ENCODE measurements at regions not wholly inside any gene's neighbourhood (a gene's known extent, or its start where the extent isn't known, plus 50 kb on each side); places are given as distances from the start of the nearest gene placed in this dataset.

GRCh38 chr3:118501152-118501551, 533.5 kb downstream of the IGSF11 start:
- TF ChIP-seq EZH2phosphoT487 (IDR thresholded peaks at IDR 0.05; ENCODE audit: low read depth): no peak
- TF ChIP-seq, protein P1, sequence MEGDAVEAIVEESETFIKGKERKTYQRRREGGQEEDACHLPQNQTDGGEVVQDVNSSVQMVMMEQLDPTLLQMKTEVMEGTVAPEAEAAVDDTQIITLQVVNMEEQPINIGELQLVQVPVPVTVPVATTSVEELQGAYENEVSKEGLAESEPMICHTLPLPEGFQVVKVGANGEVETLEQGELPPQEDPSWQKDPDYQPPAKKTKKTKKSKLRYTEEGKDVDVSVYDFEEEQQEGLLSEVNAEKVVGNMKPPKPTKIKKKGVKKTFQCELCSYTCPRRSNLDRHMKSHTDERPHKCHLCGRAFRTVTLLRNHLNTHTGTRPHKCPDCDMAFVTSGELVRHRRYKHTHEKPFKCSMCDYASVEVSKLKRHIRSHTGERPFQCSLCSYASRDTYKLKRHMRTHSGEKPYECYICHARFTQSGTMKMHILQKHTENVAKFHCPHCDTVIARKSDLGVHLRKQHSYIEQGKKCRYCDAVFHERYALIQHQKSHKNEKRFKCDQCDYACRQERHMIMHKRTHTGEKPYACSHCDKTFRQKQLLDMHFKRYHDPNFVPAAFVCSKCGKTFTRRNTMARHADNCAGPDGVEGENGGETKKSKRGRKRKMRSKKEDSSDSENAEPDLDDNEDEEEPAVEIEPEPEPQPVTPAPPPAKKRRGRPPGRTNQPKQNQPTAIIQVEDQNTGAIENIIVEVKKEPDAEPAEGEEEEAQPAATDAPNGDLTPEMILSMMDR (IDR thresholded peaks at IDR 0.05; ENCODE audit: low read depth, low read length): no peak
- no peaks in the 10 kb centered on the region for H3K9me3 ChIP-seq (ENCODE audit: insufficient read depth, low read length)
- no peak overlapping the region for H2AFZ ChIP-seq (ENCODE audit: low read depth, low read length)
- H3K4me1 ChIP-seq (ENCODE audit: low read length): no peaks in the 10 kb centered on the region
- no peaks in the 10 kb centered on the region for H3K27me3 ChIP-seq (ENCODE audit: low read depth, low read length)
- no peak overlapping the region for H3K4me3 ChIP-seq (ENCODE audit: low read length)
- no peaks in the 10 kb centered on the region for H3K36me3 ChIP-seq (replicated peaks; ENCODE audit: low read depth, low read length)
- H3K4me2 ChIP-seq (ENCODE audit: low read length): no peak overlapping the region
- no peaks in the 10 kb centered on the region for H4K20me1 ChIP-seq (ENCODE audit: insufficient read depth, low read length)
- no peaks in the 10 kb centered on the region for H3K79me2 ChIP-seq (ENCODE audit: low read length)
- H3K9ac ChIP-seq (ENCODE audit: low read length): no peak overlapping the region
- no peak overlapping the region for H3K27ac ChIP-seq (ENCODE audit: low read length)

- no peak for TF ChIP-seq EZH2phosphoT487 (IDR thresholded peaks at IDR 0.05; ENCODE audit: low read depth)
- TF ChIP-seq, protein P1 (IDR thresholded peaks at IDR 0.05; ENCODE audit: low read depth, low read length): no peak
- no peaks in the 10 kb centered on the region for H3K4me1 ChIP-seq (ENCODE audit: low read length)
- H3K4me3 ChIP-seq (ENCODE audit: low read length): no peak overlapping the region
Observed at GRCh38 chr3:118504906-118505305, 529.7 kb downstream of the IGSF11 start.

GRCh38 chr3:118505784-118506183, 528.9 kb downstream of the IGSF11 start:
- no peaks in the 10 kb centered on the region for H4K20me1 ChIP-seq (ENCODE audit: insufficient read depth, low read length)
- H3K9ac ChIP-seq (ENCODE audit: low read length): no peak overlapping the region
- TF ChIP-seq, protein P1 (IDR thresholded peaks at IDR 0.05; ENCODE audit: low read depth, low read length): no peak
- no peak for TF ChIP-seq EZH2phosphoT487 (IDR thresholded peaks at IDR 0.05; ENCODE audit: low read depth)
- no peaks in the 10 kb centered on the region for H3K4me1 ChIP-seq (ENCODE audit: low read length)
- no peak overlapping the region for H3K4me3 ChIP-seq (ENCODE audit: low read length)
- no peak overlapping the region for H3K4me2 ChIP-seq (ENCODE audit: low read length)
- no peak overlapping the region for H3K27ac ChIP-seq (ENCODE audit: low read length)
- no peaks in the 10 kb centered on the region for H3K9me3 ChIP-seq (ENCODE audit: insufficient read depth, low read length)
- no peaks in the 10 kb centered on the region for H3K79me2 ChIP-seq (ENCODE audit: low read length)
- H3K36me3 ChIP-seq (replicated peaks; ENCODE audit: low read depth, low read length): no peaks in the 10 kb centered on the region
- H2AFZ ChIP-seq (ENCODE audit: low read depth, low read length): no peak overlapping the region
- no peaks in the 10 kb centered on the region for H3K27me3 ChIP-seq (ENCODE audit: low read depth, low read length)

More at GRCh38 chr3:118504906-118505305, 529.7 kb downstream of the IGSF11 start:
- H3K36me3 ChIP-seq (replicated peaks; ENCODE audit: low read depth, low read length): no peaks in the 10 kb centered on the region
- H2AFZ ChIP-seq (ENCODE audit: low read depth, low read length): no peak overlapping the region
- no peak overlapping the region for H3K27ac ChIP-seq (ENCODE audit: low read length)
- H3K9ac ChIP-seq (ENCODE audit: low read length): no peak overlapping the region
- H3K27me3 ChIP-seq (ENCODE audit: low read depth, low read length): no peaks in the 10 kb centered on the region
- no peaks in the 10 kb centered on the region for H4K20me1 ChIP-seq (ENCODE audit: insufficient read depth, low read length)
- no peaks in the 10 kb centered on the region for H3K79me2 ChIP-seq (ENCODE audit: low read length)
- H3K4me2 ChIP-seq (ENCODE audit: low read length): no peak overlapping the region
- H3K9me3 ChIP-seq (ENCODE audit: insufficient read depth, low read length): no peaks in the 10 kb centered on the region

DNA sequence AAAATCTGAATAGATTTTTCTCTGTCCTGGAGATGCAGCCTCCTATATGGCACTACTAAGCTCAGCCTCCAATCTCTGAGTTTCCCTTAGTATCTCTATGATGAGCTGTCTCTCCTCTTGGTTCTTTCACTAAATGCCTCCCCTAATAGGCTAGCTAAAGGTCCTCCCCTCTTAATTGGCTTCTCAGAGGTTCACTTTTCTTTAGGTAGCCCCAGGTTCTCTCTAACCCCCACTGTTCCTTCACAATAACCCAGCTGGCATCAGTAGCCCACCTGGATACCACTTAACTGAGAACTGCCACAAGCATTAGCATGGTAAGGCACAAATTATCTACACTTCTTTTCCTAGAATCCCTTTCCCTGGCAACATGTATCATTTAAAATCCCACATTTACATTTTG, 523.2 kb downstream of the IGSF11 start:
- no peak overlapping the region for H3K4me3 ChIP-seq (ENCODE audit: low read length)
- no peak overlapping the region for H2AFZ ChIP-seq (ENCODE audit: low read depth, low read length)
- no peaks in the 10 kb centered on the region for H3K79me2 ChIP-seq (ENCODE audit: low read length)

More for the DNA sequence above, 523.2 kb downstream of the IGSF11 start:
- no peaks in the 10 kb centered on the region for H4K20me1 ChIP-seq (ENCODE audit: insufficient read depth, low read length)
- H3K36me3 ChIP-seq (replicated peaks; ENCODE audit: low read depth, low read length): no peaks in the 10 kb centered on the region
- TF ChIP-seq, protein P1 (IDR thresholded peaks at IDR 0.05; ENCODE audit: low read depth, low read length): no peak
- no peak for TF ChIP-seq EZH2phosphoT487 (IDR thresholded peaks at IDR 0.05; ENCODE audit: low read depth)
- H3K4me1 ChIP-seq (ENCODE audit: low read length): no peaks in the 10 kb centered on the region; the same call in 1 of the 2 replicates
- H3K9ac ChIP-seq (ENCODE audit: low read length): no peak overlapping the region
- H3K4me2 ChIP-seq (ENCODE audit: low read length): no peak overlapping the region
- H3K27ac ChIP-seq (ENCODE audit: low read length): no peak overlapping the region
- H3K27me3 ChIP-seq (ENCODE audit: low read depth, low read length): no peaks in the 10 kb centered on the region
- H3K9me3 ChIP-seq (ENCODE audit: insufficient read depth, low read length): no peaks in the 10 kb centered on the region

Data from OCI-LY3 (cell line).